A673 (cell line): ENCODE measurements at regions not wholly inside any gene's neighbourhood (a gene's known extent, or its start where the extent isn't known, plus 50 kb on each side); places are given as distances from the start of the nearest gene placed in this dataset.

Experiments used
- BruUV-seq: library from RNA; stranded (reverse); fragments of 400-500 nt; replicated peaks from 2 replicates; lab custom pipeline; 2021; lab: Mats Ljungman, UMichigan
- CTCF ChIA-PET: fragments of 300-600 bp; sonication (Branson Sonifier 250); formaldehyde crosslinking; loops from one replicate; lab custom pipeline; 2022; ENCODE audit warnings: antibody characterized with exemption; lab: Charles Lee
- POLR2A ChIA-PET: fragments of 300-600 bp; sonication (Branson Sonifier 250); formaldehyde crosslinking; loops from one replicate; lab custom pipeline; 2022; ENCODE audit warnings: antibody characterized with exemption; ENCODE audit not compliant: low non-redundant PET; lab: Charles Lee
- DNase-seq: peaks from one replicate; pipeline ENCODE4 v3.0.0-alpha.2; 2015; ENCODE audit warnings: low spot score
- H3K27ac ChIP-seq: fragments of 200-600 bp; sonication (generic); 2 replicates; pipeline ENCODE4 v1.5.1; 2016; ENCODE audit warnings: mixed run types, low read depth, mild to moderate bottlenecking, mixed read lengths, antibody characterized with exemption, low read length; ENCODE audit not compliant: poor library complexity, severe bottlenecking
- H3K27me3 ChIP-seq: fragments of 200-600 bp; sonication (generic); replicated peaks from 2 replicates; pipeline ENCODE4 v1.6.1; 2017; ENCODE audit warnings: mixed run types, low read depth, mild to moderate bottlenecking, mixed read lengths, antibody characterized with exemption, low read length; ENCODE audit not compliant: insufficient read depth, poor library complexity
- H3K36me3 ChIP-seq: fragments of 200-600 bp; sonication (generic); 2 replicates; pipeline ENCODE4 v1.6.1; 2016; ENCODE audit warnings: mixed run types, mild to moderate bottlenecking, mixed read lengths, antibody characterized with exemption, low read length; ENCODE audit not compliant: insufficient read depth, poor library complexity, severe bottlenecking
- H3K4me1 ChIP-seq: fragments of 200-600 bp; sonication (generic); 2 replicates; pipeline ENCODE4 v1.6.1; 2017; ENCODE audit warnings: mixed run types, mild to moderate bottlenecking, mixed read lengths, antibody characterized with exemption, low read length; ENCODE audit not compliant: insufficient read depth, poor library complexity, severe bottlenecking
- H3K4me3 ChIP-seq: fragments of 200-600 bp; sonication (generic); 2 replicates; pipeline ENCODE4 v1.5.1; 2016; ENCODE audit warnings: low read depth, mixed run types, mild to moderate bottlenecking, mixed read lengths, low read length; ENCODE audit not compliant: poor library complexity, severe bottlenecking
- H3K9me3 ChIP-seq: fragments of 200-600 bp; sonication (generic); 2 replicates; pipeline ENCODE4 v1.6.1; 2016; ENCODE audit warnings: mixed run types, low read depth, mild to moderate bottlenecking, mixed read lengths, antibody characterized with exemption, low read length; ENCODE audit not compliant: poor library complexity, severe bottlenecking
- CTCF ChIP-seq: fragments of 300-800, 200-600 bp; sonication (generic); conservative IDR thresholded peaks from 2 replicates; pipeline ENCODE4 v1.5.1; 2017; ENCODE audit warnings: low read depth, mild to moderate bottlenecking, antibody characterized with exemption, low read length, moderate library complexity, mixed read lengths
- EZH2 ChIP-seq: fragments of 200-600 bp; sonication (generic); IDR thresholded peaks from 2 replicates; pipeline ENCODE4 v1.6.1; 2017; ENCODE audit warnings: borderline replicate concordance, low read depth, mild to moderate bottlenecking, mixed read lengths, antibody characterized with exemption, low read length; ENCODE audit not compliant: poor library complexity, severe bottlenecking
- intact Hi-C: fragments of 100-400 bp; cut with micrococcal nuclease; formaldehyde crosslinking; loops from one replicate; pipeline ENCODE4 v1.10.0; 2022; ENCODE audit not compliant: unreplicated experiment

GRCh38 chr3:111339017-111339416, 203.0 kb upstream of the CD96 start:
- TF ChIP-seq EZH2: no peak
- no peak for TF ChIP-seq CTCF
- Histone ChIP-seq H3K4me3 (no peak overlapping the region), H3K9me3 (no peaks in the 10 kb centered on the region), H3K4me1 (no peaks in the 10 kb centered on the region), H3K36me3 (no peaks in the 10 kb centered on the region), H3K27me3 (no peaks in the 10 kb centered on the region), H3K27ac (no peak overlapping the region)
- no TSS peak for BruUV-seq
- ChIA-PET POLR2A (no interaction called here), CTCF (no interaction called here)
- intact Hi-C loops: loop anchor here (5.0 to 10.0 kb wide), 4 partner anchors 257 to 1802 kb away; no protein-coding TSS in a partner anchor
- no peak for DNase-seq

GRCh38 chr3:111351334-111351733, 190.7 kb upstream of the CD96 start:
- intact Hi-C loops: no loop called here
- Histone ChIP-seq H3K27ac (no peak overlapping the region), H3K4me3 (no peak overlapping the region), H3K9me3 (peaks cover 4% of the 10 kb centered on the region), H3K27me3 (no peaks in the 10 kb centered on the region), H3K4me1 (no peaks in the 10 kb centered on the region), H3K36me3 (no peaks in the 10 kb centered on the region)
- TF ChIP-seq EZH2: no peak
- TF ChIP-seq CTCF: no peak
- CTCF ChIA-PET: no interaction called here
- POLR2A ChIA-PET: no interaction called here
- DNase-seq: no peak
- no TSS peak for BruUV-seq

- H3K9me3 ChIP-seq: peaks cover 4% of the 10 kb centered on the region
- CTCF ChIA-PET: no interaction called here
Measured at GRCh38 chr3:111352585-111352984, 189.4 kb upstream of the CD96 start.

More at GRCh38 chr3:111352585-111352984, 189.4 kb upstream of the CD96 start:
- POLR2A ChIA-PET: no interaction called here
- Histone ChIP-seq H3K4me3 (no peak overlapping the region), H3K36me3 (no peaks in the 10 kb centered on the region), H3K27ac (no peak overlapping the region), H3K4me1 (no peaks in the 10 kb centered on the region), H3K27me3 (no peaks in the 10 kb centered on the region)
- TF ChIP-seq CTCF: no peak
- TF ChIP-seq EZH2: no peak
- no TSS peak for BruUV-seq
- DNase-seq: no peak
- intact Hi-C loops: no loop called here
